ENCODE measurements at regions not wholly inside any gene's neighbourhood (a gene's known extent, or its start where the extent isn't known, plus 50 kb on each side); places are given as distances from the start of the nearest gene placed in this dataset.
"Not testable (repeated sequence)": the region's sequence is repeated elsewhere in the genome, so short reads cannot be mapped to it uniquely, and the experiment has no call there.

GRCh38 chr4:34281826-34282225 lies 1962.5 kb downstream of the ARAP2 start:
- DNase-seq = no peak
- Mint-ChIP-seq H3K4me1 (no peaks in the 10 kb centered on the region), H3K9me3 (peaks cover 3 to 11% of the 10 kb centered on the region in 2 donors), H3K27ac (no peak overlapping the region), H3K27me3 (no peaks in the 10 kb centered on the region), H3K4me3 (no peak overlapping the region)
- ATAC-seq = no peak

GRCh38 chr4:34289489-34289888 lies 1954.8 kb downstream of the ARAP2 start:
- H3K27me3 Mint-ChIP-seq = no peaks in the 10 kb centered on the region
- DNase-seq (no peak), ATAC-seq (no peak)
- H3K9me3 Mint-ChIP-seq = peaks cover 0 to 5% of the 10 kb centered on the region in 2 donors
- no peak overlapping the region for H3K4me3 Mint-ChIP-seq
- H3K27ac Mint-ChIP-seq = no peak overlapping the region
- H3K4me1 Mint-ChIP-seq = no peaks in the 10 kb centered on the region

GRCh38 chr4:34289962-34290361 lies 1954.4 kb downstream of the ARAP2 start:
- Mint-ChIP-seq H3K27ac (no peak overlapping the region), H3K4me1 (no peaks in the 10 kb centered on the region), H3K4me3 (no peak overlapping the region), H3K9me3 (peaks cover 0 to 7% of the 10 kb centered on the region in 2 donors), H3K27me3 (no peaks in the 10 kb centered on the region)
- ATAC-seq (no peak), DNase-seq (no peak)

GRCh38 chr4:34293459-34293858 lies 1950.9 kb downstream of the ARAP2 start:
- Mint-ChIP-seq H3K27me3 (no peaks in the 10 kb centered on the region), H3K27ac (no peak overlapping the region), H3K4me1 (no peaks in the 10 kb centered on the region), H3K4me3 (no peak overlapping the region), H3K9me3 (peaks cover 0 to 4% of the 10 kb centered on the region in 2 donors)
- ATAC-seq (no peak), DNase-seq (no peak)

- peaks cover 0 to 5% of the 10 kb centered on the region in 2 donors for H3K9me3 Mint-ChIP-seq
- DNase-seq = no peak
- no peak overlapping the region for H3K4me3 Mint-ChIP-seq
- no peak for ATAC-seq
- no peaks in the 10 kb centered on the region for H3K27me3 Mint-ChIP-seq
- H3K4me1 Mint-ChIP-seq = no peaks in the 10 kb centered on the region
- H3K27ac Mint-ChIP-seq = no peak overlapping the region
Observed at GRCh38 chr4:34309383-34309906, 1934.9 kb downstream of the ARAP2 start.

GRCh38 chr4:34318773-34319172 lies 1925.5 kb downstream of the ARAP2 start:
- no peaks in the 10 kb centered on the region for H3K4me1 Mint-ChIP-seq
- H3K4me3 Mint-ChIP-seq = no peak overlapping the region
- H3K9me3 Mint-ChIP-seq = no peaks in the 10 kb centered on the region
- no peaks in the 10 kb centered on the region for H3K27me3 Mint-ChIP-seq
- no peak overlapping the region for H3K27ac Mint-ChIP-seq
- DNase-seq = no peak
- no peak for ATAC-seq

- ATAC-seq (no peak), DNase-seq (no peak)
- Mint-ChIP-seq H3K4me1 (no peaks in the 10 kb centered on the region), H3K4me3 (no peak overlapping the region), H3K9me3 (peaks cover 0 to 10% of the 10 kb centered on the region in 2 donors), H3K27ac (no peak overlapping the region), H3K27me3 (no peaks in the 10 kb centered on the region)
Observed at GRCh38 chr4:34323549-34324320, 1920.6 kb downstream of the ARAP2 start.

- Mint-ChIP-seq H3K27ac (no peak overlapping the region), H3K27me3 (no peaks in the 10 kb centered on the region), H3K4me1 (no peaks in the 10 kb centered on the region), H3K4me3 (no peak overlapping the region), H3K9me3 (peaks cover 5 to 19% of the 10 kb centered on the region in 2 donors)
- DNase-seq (no peak), ATAC-seq (no peak)
Observed at GRCh38 chr4:34328939-34329338, 1915.4 kb downstream of the ARAP2 start.

GRCh38 chr4:34335156-34335555 lies 1909.2 kb downstream of the ARAP2 start:
- not testable (repeated sequence) for DNase-seq, H3K27ac Mint-ChIP-seq, H3K4me3 Mint-ChIP-seq, H3K27me3 Mint-ChIP-seq, ATAC-seq, H3K4me1 Mint-ChIP-seq, H3K9me3 Mint-ChIP-seq

GRCh38 chr4:34335556-34335955 lies 1908.8 kb downstream of the ARAP2 start:
- not testable (repeated sequence) for DNase-seq, ATAC-seq, H3K9me3 Mint-ChIP-seq, H3K4me1 Mint-ChIP-seq, H3K4me3 Mint-ChIP-seq, H3K27ac Mint-ChIP-seq, H3K27me3 Mint-ChIP-seq

- ATAC-seq = no peak
- Mint-ChIP-seq H3K4me3 (no peak overlapping the region), H3K4me1 (no peaks in the 10 kb centered on the region), H3K27me3 (no peaks in the 10 kb centered on the region), H3K9me3 (peaks cover 11 to 24% of the 10 kb centered on the region in 2 donors), H3K27ac (no peak overlapping the region)
- no peak for DNase-seq
Observed at GRCh38 chr4:34362654-34363053, 1881.7 kb downstream of the ARAP2 start.

GRCh38 chr4:34363842-34364241 lies 1880.5 kb downstream of the ARAP2 start:
- DNase-seq (no peak), ATAC-seq (no peak)
- no peaks in the 10 kb centered on the region for H3K4me1 Mint-ChIP-seq
- no peak overlapping the region for H3K27ac Mint-ChIP-seq
- no peaks in the 10 kb centered on the region for H3K27me3 Mint-ChIP-seq
- H3K4me3 Mint-ChIP-seq = no peak overlapping the region
- peaks cover 11 to 24% of the 10 kb centered on the region in 2 donors for H3K9me3 Mint-ChIP-seq

- Mint-ChIP-seq H3K4me1 (no peaks in the 10 kb centered on the region), H3K27ac (no peak overlapping the region), H3K9me3 (peaks cover 18 to 24% of the 10 kb centered on the region in 2 donors), H3K4me3 (no peak overlapping the region), H3K27me3 (no peaks in the 10 kb centered on the region)
- no peak for ATAC-seq
- DNase-seq = no peak
Observed at GRCh38 chr4:34365946-34366345, 1878.4 kb downstream of the ARAP2 start.

GRCh38 chr4:34371676-34372075 lies 1872.6 kb downstream of the ARAP2 start:
- H3K27me3 Mint-ChIP-seq = no peaks in the 10 kb centered on the region
- no peak for DNase-seq
- H3K27ac Mint-ChIP-seq = no peak overlapping the region
- peaks cover 5 to 11% of the 10 kb centered on the region in 2 donors for H3K9me3 Mint-ChIP-seq
- H3K4me3 Mint-ChIP-seq = no peak overlapping the region
- ATAC-seq = no peak
- H3K4me1 Mint-ChIP-seq = no peaks in the 10 kb centered on the region

GRCh38 chr4:34372815-34373214 lies 1871.5 kb downstream of the ARAP2 start:
- H3K9me3 Mint-ChIP-seq = peaks cover 0 to 11% of the 10 kb centered on the region in 2 donors
- no peaks in the 10 kb centered on the region for H3K4me1 Mint-ChIP-seq

GRCh38 chr4:34373456-34373855 lies 1870.9 kb downstream of the ARAP2 start:
- peaks cover 0 to 11% of the 10 kb centered on the region in 2 donors for H3K9me3 Mint-ChIP-seq
- DNase-seq = no peak
- H3K27ac Mint-ChIP-seq = no peak overlapping the region
- H3K4me3 Mint-ChIP-seq = no peak overlapping the region
- no peak for ATAC-seq
- no peaks in the 10 kb centered on the region for H3K27me3 Mint-ChIP-seq
- H3K4me1 Mint-ChIP-seq = no peaks in the 10 kb centered on the region

More at GRCh38 chr4:34372815-34373214, 1871.5 kb downstream of the ARAP2 start:
- H3K4me3 Mint-ChIP-seq = no peak overlapping the region
- no peaks in the 10 kb centered on the region for H3K27me3 Mint-ChIP-seq
- ATAC-seq (no peak), DNase-seq (no peak)
- no peak overlapping the region for H3K27ac Mint-ChIP-seq

Measured in stimulated activated naive CD8-positive, alpha-beta T cell treated with anti-CD3 and anti-CD28 coated beads, Interleukin-15, amount 100 ng/mL, for 72 hours (primary cell).